ENCODE measurements at regions not wholly inside any gene's neighbourhood (a gene's known extent, or its start where the extent isn't known, plus 50 kb on each side); places are given as distances from the start of the nearest gene placed in this dataset.
A peak's percentile ranks its signal among the peaks of the same experiment; 100 is the strongest.

GRCh38 chr2:106623456-106623855 lies 136.3 kb downstream of the CD8B2 start:
- in situ Hi-C loops (cut with MboI; ENCODE audit: low pct_unique_long_range_greater_than_20kb, low sequenced_read_pairs, unreplicated experiment), result no loop called here
- no peak for DNase-seq (ENCODE audit: low spot score)
- no peak for TF ChIP-seq CTCF (IDR thresholded peaks at IDR 0.05; ENCODE audit: extremely low read depth, insufficient read depth, missing control alignments)

- in situ Hi-C loops (cut with MboI; ENCODE audit: low pct_unique_long_range_greater_than_20kb, low sequenced_read_pairs, unreplicated experiment), result no loop called here
- no peak for DNase-seq (ENCODE audit: low spot score)
- TF ChIP-seq CTCF (IDR thresholded peaks at IDR 0.05; ENCODE audit: extremely low read depth, insufficient read depth, missing control alignments), result no peak
Observed at GRCh38 chr2:106624787-106625380, 137.7 kb downstream of the CD8B2 start.

GRCh38 chr2:106628377-106628776 lies 141.2 kb downstream of the CD8B2 start:
- in situ Hi-C loops (cut with MboI; ENCODE audit: low pct_unique_long_range_greater_than_20kb, low sequenced_read_pairs, unreplicated experiment), result no loop called here
- no peak for TF ChIP-seq CTCF (IDR thresholded peaks at IDR 0.05; ENCODE audit: extremely low read depth, insufficient read depth, missing control alignments)

GRCh38 chr2:106629981-106630380 lies 142.8 kb downstream of the CD8B2 start:
- in situ Hi-C loops (cut with MboI; ENCODE audit: low pct_unique_long_range_greater_than_20kb, low sequenced_read_pairs, unreplicated experiment), result no loop called here
- DNase-seq (ENCODE audit: low spot score), result no peak
- TF ChIP-seq CTCF (IDR thresholded peaks at IDR 0.05; ENCODE audit: extremely low read depth, insufficient read depth, missing control alignments), result no peak

More at GRCh38 chr2:106628377-106628776, 141.2 kb downstream of the CD8B2 start:
- no peak for DNase-seq (ENCODE audit: low spot score)

- DNase-seq (ENCODE audit: low spot score), result no peak
- TF ChIP-seq CTCF (IDR thresholded peaks at IDR 0.05; ENCODE audit: extremely low read depth, insufficient read depth, missing control alignments), result no peak
- in situ Hi-C loops (cut with MboI; ENCODE audit: low pct_unique_long_range_greater_than_20kb, low sequenced_read_pairs, unreplicated experiment), result no loop called here
Observed at GRCh38 chr2:106631281-106631680, 144.1 kb downstream of the CD8B2 start.

GRCh38 chr2:106638043-106638442 lies 150.9 kb downstream of the CD8B2 start:
- peak; percentile 5 for DNase-seq (ENCODE audit: low spot score)
- TF ChIP-seq CTCF (IDR thresholded peaks at IDR 0.05; ENCODE audit: extremely low read depth, insufficient read depth, missing control alignments), result peak; percentile 33
- in situ Hi-C loops (cut with MboI; ENCODE audit: low pct_unique_long_range_greater_than_20kb, low sequenced_read_pairs, unreplicated experiment), result no loop called here

All from GM13977 (cell line).